Activated naive CD8-positive, alpha-beta T cell (primary cell): ENCODE measurements at regions not wholly inside any gene's neighbourhood (a gene's known extent, or its start where the extent isn't known, plus 50 kb on each side); places are given as distances from the start of the nearest gene placed in this dataset.
"Not testable (repeated sequence)": the region's sequence is repeated elsewhere in the genome, so short reads cannot be mapped to it uniquely, and the experiment has no call there.

Experiments
- H3K27ac Mint-ChIP-seq: one replicate; pipeline ENCODE4 v1.8.0; 2021; ENCODE audit warnings: mixed read lengths
- H3K27me3 Mint-ChIP-seq: one replicate; pipeline ENCODE4 v1.8.0; 2021; ENCODE audit warnings: mixed read lengths
- H3K36me3 Mint-ChIP-seq: one replicate; pipeline ENCODE4 v1.8.0; 2021; ENCODE audit warnings: mixed read lengths
- H3K4me1 Mint-ChIP-seq: one replicate; pipeline ENCODE4 v1.8.0; 2021; ENCODE audit warnings: low read depth, mixed read lengths
- H3K4me3 Mint-ChIP-seq: one replicate; pipeline ENCODE4 v1.8.0; 2021; ENCODE audit warnings: mild to moderate bottlenecking, mixed read lengths
- H3K9me3 Mint-ChIP-seq: one replicate; pipeline ENCODE4 v1.8.0; 2021; ENCODE audit warnings: low read depth, mixed read lengths

DNA sequence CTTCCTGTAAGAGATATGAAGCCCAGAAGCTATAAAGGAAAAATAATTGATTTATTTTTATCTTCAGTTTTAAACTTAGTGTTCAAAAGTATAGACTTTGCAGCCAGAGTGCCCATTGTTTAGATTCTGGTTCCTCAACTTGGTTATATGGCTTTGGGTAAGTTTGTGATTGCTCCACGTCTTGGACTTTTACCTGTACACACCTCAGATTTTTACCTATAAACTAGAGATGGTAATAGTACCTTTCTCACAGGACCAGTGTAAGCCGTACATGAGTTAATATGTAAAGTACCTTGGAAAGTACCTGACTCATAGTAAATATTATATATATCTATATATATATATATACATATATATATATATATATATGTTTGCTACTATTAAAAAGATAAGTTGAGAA lies 283.8 kb downstream of the RAP2B start:
- H3K27ac Mint-ChIP-seq, result no peak overlapping the region
- peaks cover 6% of the 10 kb centered on the region for H3K4me1 Mint-ChIP-seq
- H3K36me3 Mint-ChIP-seq, result no peaks in the 10 kb centered on the region
- H3K27me3 Mint-ChIP-seq, result no peaks in the 10 kb centered on the region
- H3K9me3 Mint-ChIP-seq, result no peaks in the 10 kb centered on the region
- H3K4me3 Mint-ChIP-seq, result no peak overlapping the region

DNA sequence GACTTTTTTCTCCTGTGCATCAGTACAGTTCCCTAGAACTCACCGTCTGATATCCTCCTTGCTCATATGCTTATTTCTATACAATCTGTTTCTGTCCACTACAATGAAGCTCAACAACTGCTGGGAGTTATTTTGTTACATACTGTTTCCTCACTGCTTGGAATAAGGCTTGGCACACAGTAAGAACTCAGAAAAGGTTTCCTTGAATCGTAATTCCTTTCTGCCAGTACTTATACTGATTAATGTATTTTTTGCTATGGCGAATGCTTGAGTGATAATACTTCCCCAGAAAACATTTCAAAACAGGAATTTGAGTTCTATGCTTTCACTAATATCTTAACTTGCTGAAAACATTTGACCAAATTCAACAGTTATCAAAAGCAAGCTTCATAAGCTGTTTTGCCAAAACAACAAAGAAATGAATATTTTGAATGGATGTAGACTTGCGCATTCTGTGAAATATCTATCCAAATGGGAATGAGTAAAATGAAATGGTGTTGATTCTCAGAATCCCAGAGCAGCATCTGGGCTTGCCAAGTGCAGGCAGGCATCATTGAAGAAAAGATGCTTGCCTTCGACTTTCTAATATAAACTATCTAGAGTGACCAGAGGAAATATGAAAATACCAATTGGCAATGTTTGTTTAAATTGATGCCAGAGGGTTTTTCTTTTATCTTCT lies 286.3 kb downstream of the RAP2B start:
- no peaks in the 10 kb centered on the region for H3K27me3 Mint-ChIP-seq
- H3K36me3 Mint-ChIP-seq, result no peaks in the 10 kb centered on the region
- no peaks in the 10 kb centered on the region for H3K9me3 Mint-ChIP-seq
- no peak overlapping the region for H3K27ac Mint-ChIP-seq
- H3K4me3 Mint-ChIP-seq, result no peak overlapping the region
- H3K4me1 Mint-ChIP-seq, result peaks cover 12% of the 10 kb centered on the region

DNA sequence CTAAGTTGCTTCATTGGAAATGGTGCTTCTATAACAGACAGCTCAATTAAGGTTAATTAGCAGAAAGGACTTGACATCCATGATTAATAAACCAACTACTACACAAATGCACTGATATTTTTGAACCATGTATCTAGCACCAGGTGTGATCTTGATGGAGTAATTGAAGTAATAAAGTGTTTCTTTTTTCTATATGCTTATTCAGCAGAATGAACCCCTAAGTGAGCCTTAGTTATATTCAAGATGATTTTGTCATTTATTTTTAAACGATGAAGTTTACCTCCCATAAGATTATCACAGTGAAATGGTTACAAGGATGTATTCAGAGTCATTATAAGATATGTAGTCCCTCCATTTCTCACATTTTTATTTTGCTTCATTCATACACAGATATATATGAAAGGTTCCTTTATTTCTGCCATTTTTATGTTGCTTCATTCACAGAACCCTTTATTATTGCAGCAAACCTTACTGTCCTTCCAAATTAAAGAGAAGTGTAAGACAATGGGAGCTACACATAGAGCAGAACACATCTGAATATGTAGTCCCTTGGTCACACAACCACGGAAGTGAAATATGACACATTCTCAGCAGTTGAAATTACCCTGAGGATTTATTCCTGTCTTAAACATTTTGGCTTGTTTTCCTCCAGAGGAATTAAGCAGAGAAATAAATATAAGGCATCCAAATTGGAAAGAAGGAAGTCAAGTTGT lies 295.0 kb downstream of the RAP2B start:
- H3K4me1 Mint-ChIP-seq, result peaks cover 15% of the 10 kb centered on the region
- H3K4me3 Mint-ChIP-seq, result no peak overlapping the region
- no peak overlapping the region for H3K27ac Mint-ChIP-seq
- H3K27me3 Mint-ChIP-seq, result no peaks in the 10 kb centered on the region
- no peaks in the 10 kb centered on the region for H3K9me3 Mint-ChIP-seq
- H3K36me3 Mint-ChIP-seq, result no peaks in the 10 kb centered on the region

DNA sequence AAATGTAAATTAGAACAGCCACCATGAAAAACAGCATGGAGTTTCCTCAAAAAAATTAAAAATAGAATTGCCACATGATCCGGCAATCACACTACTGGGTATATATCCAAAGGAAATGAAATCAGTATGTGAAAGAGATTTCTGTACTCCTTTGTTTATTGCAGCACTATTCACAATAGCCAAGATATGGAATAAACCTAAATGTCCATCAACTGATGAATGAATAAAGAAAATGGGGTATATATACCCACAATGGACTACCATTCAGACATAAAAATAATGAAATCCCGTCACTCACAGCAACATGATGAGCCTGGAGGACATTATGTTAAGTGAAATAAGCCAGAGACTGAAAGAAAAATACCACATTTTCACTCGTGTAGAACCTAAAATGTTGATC lies 296.9 kb downstream of the RAP2B start:
- H3K9me3 Mint-ChIP-seq, result no peaks in the 10 kb centered on the region
- H3K27ac Mint-ChIP-seq, result no peak overlapping the region
- peaks cover 21% of the 10 kb centered on the region for H3K4me1 Mint-ChIP-seq
- H3K27me3 Mint-ChIP-seq, result no peaks in the 10 kb centered on the region
- H3K36me3 Mint-ChIP-seq, result no peaks in the 10 kb centered on the region
- no peak overlapping the region for H3K4me3 Mint-ChIP-seq

- no peaks in the 10 kb centered on the region for H3K36me3 Mint-ChIP-seq
- H3K4me1 Mint-ChIP-seq, result peaks cover 26% of the 10 kb centered on the region
- no peak overlapping the region for H3K27ac Mint-ChIP-seq
- H3K4me3 Mint-ChIP-seq, result no peak overlapping the region
- no peaks in the 10 kb centered on the region for H3K9me3 Mint-ChIP-seq
- H3K27me3 Mint-ChIP-seq, result no peaks in the 10 kb centered on the region
These were observed 300.5 kb downstream of the RAP2B start for GRCh38 chr3:153462545-153462944.

GRCh38 chr3:153463895-153464294 lies 301.9 kb downstream of the RAP2B start:
- Mint-ChIP-seq H3K4me1 (peaks cover 26% of the 10 kb centered on the region), H3K4me3 (no peak overlapping the region), H3K36me3 (no peaks in the 10 kb centered on the region), H3K27me3 (no peaks in the 10 kb centered on the region), H3K9me3 (no peaks in the 10 kb centered on the region), H3K27ac (no peak overlapping the region)

DNA sequence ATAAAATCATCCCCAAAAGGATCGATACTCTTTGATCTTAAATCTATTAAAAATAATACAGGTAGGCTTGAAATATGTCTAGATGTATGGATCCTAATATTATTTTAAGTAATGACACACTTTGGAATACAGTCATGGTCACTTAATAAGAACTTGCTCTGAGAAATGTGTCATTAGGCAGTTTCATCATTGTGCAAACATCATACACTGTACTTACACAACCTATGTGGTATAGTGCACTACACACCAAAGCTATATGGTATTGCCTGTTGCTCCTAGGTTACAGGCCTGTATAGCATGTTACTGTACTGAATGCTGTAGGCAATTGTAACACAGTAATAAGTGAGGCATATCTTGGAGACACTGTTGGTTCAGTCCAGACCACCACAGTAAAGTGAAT lies 307.1 kb downstream of the RAP2B start:
- Mint-ChIP-seq H3K27me3 (no peaks in the 10 kb centered on the region), H3K4me1 (peaks cover 4% of the 10 kb centered on the region), H3K36me3 (no peaks in the 10 kb centered on the region), H3K4me3 (no peak overlapping the region), H3K27ac (no peak overlapping the region), H3K9me3 (peaks cover 6% of the 10 kb centered on the region)

GRCh38 chr3:153484842-153485241 lies 322.8 kb downstream of the RAP2B start:
- peaks cover 8% of the 10 kb centered on the region for H3K4me1 Mint-ChIP-seq
- no peaks in the 10 kb centered on the region for H3K9me3 Mint-ChIP-seq
- no peaks in the 10 kb centered on the region for H3K36me3 Mint-ChIP-seq
- H3K27me3 Mint-ChIP-seq, result no peaks in the 10 kb centered on the region
- no peak overlapping the region for H3K4me3 Mint-ChIP-seq
- no peak overlapping the region for H3K27ac Mint-ChIP-seq

- Mint-ChIP-seq H3K4me3 (no peak overlapping the region), H3K27ac (no peak overlapping the region), H3K4me1 (no peaks in the 10 kb centered on the region)
These were observed 333.4 kb downstream of the RAP2B start for GRCh38 chr3:153495422-153495821.

DNA sequence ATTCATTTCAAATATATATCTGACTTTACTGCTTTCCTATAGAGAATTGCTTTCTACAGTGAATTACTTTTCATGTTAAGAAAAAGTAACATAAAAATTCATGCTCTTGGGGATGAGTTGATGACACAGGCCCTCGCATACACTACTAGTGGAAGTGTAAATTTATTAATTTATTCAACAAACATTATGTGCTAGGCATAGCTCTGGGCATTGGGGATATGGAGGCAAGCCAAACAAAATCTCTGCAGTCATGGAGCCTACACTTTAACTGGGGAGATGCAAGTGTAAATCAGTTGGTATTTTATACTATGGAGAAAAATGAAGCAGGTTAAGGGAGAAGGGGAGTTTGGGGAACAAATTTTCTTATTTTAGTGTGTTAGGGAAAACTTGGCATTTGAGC lies 340.7 kb downstream of the RAP2B start:
- Mint-ChIP-seq H3K4me1 (no peaks in the 10 kb centered on the region), H3K36me3 (no peaks in the 10 kb centered on the region), H3K27ac (no peak overlapping the region), H3K9me3 (no peaks in the 10 kb centered on the region), H3K27me3 (no peaks in the 10 kb centered on the region), H3K4me3 (no peak overlapping the region)

More at GRCh38 chr3:153495422-153495821, 333.4 kb downstream of the RAP2B start:
- Mint-ChIP-seq H3K9me3 (no peaks in the 10 kb centered on the region), H3K27me3 (no peaks in the 10 kb centered on the region), H3K36me3 (no peaks in the 10 kb centered on the region)

DNA sequence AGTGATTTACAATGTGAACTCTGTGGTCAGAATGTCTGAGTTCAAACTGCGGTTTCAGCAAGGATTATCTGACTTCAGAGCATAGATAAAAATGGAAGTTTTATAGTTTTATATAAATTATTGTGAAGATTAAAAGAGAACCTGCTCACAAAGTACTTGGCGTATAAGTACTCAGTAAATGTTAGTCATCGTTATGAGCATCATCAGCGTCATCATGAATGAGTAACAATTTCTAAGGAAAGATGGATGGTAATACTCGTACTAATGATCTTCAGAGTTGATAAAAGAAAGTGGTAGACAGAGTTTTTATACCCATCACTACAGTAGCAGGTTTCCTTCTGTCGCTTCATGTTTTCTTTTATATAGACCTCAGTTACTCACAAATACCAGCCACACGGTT lies 341.8 kb downstream of the RAP2B start:
- Mint-ChIP-seq H3K4me3 (no peak overlapping the region), H3K4me1 (no peaks in the 10 kb centered on the region), H3K27ac (no peak overlapping the region), H3K27me3 (no peaks in the 10 kb centered on the region), H3K9me3 (no peaks in the 10 kb centered on the region), H3K36me3 (no peaks in the 10 kb centered on the region)

GRCh38 chr3:153506205-153506604 lies 344.2 kb downstream of the RAP2B start:
- not testable (repeated sequence) for H3K27me3 Mint-ChIP-seq, H3K4me1 Mint-ChIP-seq, H3K36me3 Mint-ChIP-seq, H3K9me3 Mint-ChIP-seq, H3K4me3 Mint-ChIP-seq, H3K27ac Mint-ChIP-seq

- H3K4me1 Mint-ChIP-seq, H3K27ac Mint-ChIP-seq, H3K4me3 Mint-ChIP-seq, H3K27me3 Mint-ChIP-seq, H3K36me3 Mint-ChIP-seq, H3K9me3 Mint-ChIP-seq: not testable (repeated sequence)
These were observed 344.7 kb downstream of the RAP2B start for GRCh38 chr3:153506686-153507085.

GRCh38 chr3:153513236-153513635 lies 351.2 kb downstream of the RAP2B start:
- Mint-ChIP-seq H3K27me3 (no peaks in the 10 kb centered on the region), H3K27ac (peak overlapping the region; percentile 11), H3K9me3 (peaks cover 10% of the 10 kb centered on the region), H3K4me3 (no peak overlapping the region), H3K36me3 (peaks cover 6% of the 10 kb centered on the region), H3K4me1 (no peaks in the 10 kb centered on the region)

DNA sequence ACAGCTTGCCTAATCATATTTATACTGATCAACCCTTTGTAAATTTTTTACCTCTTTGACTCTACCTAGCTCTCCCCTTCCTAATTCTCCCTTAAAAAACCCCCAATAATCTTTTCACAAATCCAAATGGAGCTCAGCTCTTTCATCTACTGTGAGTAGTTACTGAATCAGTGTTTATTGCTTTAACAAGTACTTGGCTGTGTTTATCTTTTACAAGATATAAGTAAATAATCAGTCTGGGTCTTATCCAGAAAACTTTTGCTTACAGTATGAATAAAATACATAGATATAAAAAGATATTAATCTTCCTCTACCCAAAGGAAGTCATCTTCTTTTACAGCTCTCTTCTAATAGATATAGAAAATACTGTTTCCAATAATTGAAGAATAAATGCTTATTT lies 366.4 kb downstream of the RAP2B start:
- peaks cover 19% of the 10 kb centered on the region for H3K9me3 Mint-ChIP-seq
- peaks cover 12% of the 10 kb centered on the region for H3K36me3 Mint-ChIP-seq
- peaks cover 1% of the 10 kb centered on the region for H3K27me3 Mint-ChIP-seq
- no peak overlapping the region for H3K27ac Mint-ChIP-seq
- no peak overlapping the region for H3K4me3 Mint-ChIP-seq
- H3K4me1 Mint-ChIP-seq, result no peaks in the 10 kb centered on the region

GRCh38 chr3:153539263-153539662 lies 377.2 kb downstream of the RAP2B start:
- no peak overlapping the region for H3K4me3 Mint-ChIP-seq
- no peaks in the 10 kb centered on the region for H3K27me3 Mint-ChIP-seq
- no peaks in the 10 kb centered on the region for H3K9me3 Mint-ChIP-seq
- H3K36me3 Mint-ChIP-seq, result no peaks in the 10 kb centered on the region
- H3K27ac Mint-ChIP-seq, result no peak overlapping the region
- no peaks in the 10 kb centered on the region for H3K4me1 Mint-ChIP-seq
